Endothelial cell of umbilical vein (primary cell): ENCODE measurements at regions not wholly inside any gene's neighbourhood (a gene's known extent, or its start where the extent isn't known, plus 50 kb on each side); places are given as distances from the start of the nearest gene placed in this dataset.

ENCODE experiments used
- BruUV-seq: library from RNA; stranded (reverse); fragments of 400-500 nt; replicated peaks from 2 replicates; lab custom pipeline; 2021; lab: Mats Ljungman, UMichigan
- CTCF ChIA-PET: fragments of 300-600, 350-600 bp; sonication (Branson Sonifier 250); formaldehyde crosslinking; loops from one replicate; lab custom pipeline; 2021; ENCODE audit warnings: antibody characterized with exemption, inconsistent platforms; lab: Charles Lee
- POLR2A ChIA-PET: fragments of 300-600, 350-600 bp; sonication (Branson Sonifier 250); formaldehyde crosslinking; loops from one replicate; lab custom pipeline; 2021; ENCODE audit warnings: antibody characterized with exemption, inconsistent platforms; lab: Charles Lee
- DNase-seq: peaks from one replicate; pipeline ENCODE4 v3.0.0-alpha.2; 2011; ENCODE audit warnings: low read depth, low spot score
- FAIRE-seq: peaks from 2 replicates; lab custom pipeline; 2011; peaks lifted over from hg19 to GRCh38; lab: Jason Lieb, UNC
- H2AFZ ChIP-seq: 2 replicates; pipeline ENCODE4 v1.6.0; 2012; ENCODE audit warnings: low read depth, low read length, control low read depth, inconsistent platforms
- H3K27ac ChIP-seq: 2 replicates; pipeline ENCODE4 v1.5.1; 2011; ENCODE audit warnings: low read depth, mild to moderate bottlenecking, control low read depth, low read length, moderate library complexity; ENCODE audit not compliant: insufficient read depth
- H3K27me3 ChIP-seq, 2 experiments: 2 replicates each; pipeline versions ENCODE4 v1.6.0 to v1.6.1; 2011; ENCODE audit warnings: low read length in 2 of 2, mixed read lengths in 1 of 2; ENCODE audit not compliant: control insufficient read depth in 2 of 2, insufficient read depth in 2 of 2
- H3K36me3 ChIP-seq, 2 experiments: 2 replicates in 1 of 2; 3 replicates in 1 of 2; pipeline ENCODE4 v1.5.1; 2011; ENCODE audit warnings: low read length in 2 of 2, mild to moderate bottlenecking in 1 of 2, moderate library complexity in 1 of 2; ENCODE audit not compliant: control insufficient read depth in 2 of 2, insufficient read depth in 2 of 2; ENCODE audit errors: extremely low read depth in 1 of 2
- H3K4me1 ChIP-seq: 3 replicates; pipeline ENCODE4 v1.5.1; 2011; ENCODE audit warnings: mild to moderate bottlenecking, low read length; ENCODE audit not compliant: control insufficient read depth, insufficient read depth; ENCODE audit errors: extremely low read depth
- H3K4me2 ChIP-seq: 2 replicates; pipeline ENCODE4 v1.6.1; 2011; ENCODE audit warnings: low read length, control low read depth, mixed read lengths; ENCODE audit not compliant: insufficient read depth
- H3K4me3 ChIP-seq, 3 experiments: fragments of 200-600 bp in 1 of 3; sonication (generic), shearing (Covaris generic) in 1 of 3; replicated peaks in 1 of 3; 2 replicates each; pipeline ENCODE4 v1.5.1; 2011 to 2016; ENCODE audit warnings: control low read depth in 3 of 3, low read length in 3 of 3, mild to moderate bottlenecking in 2 of 3, inconsistent platforms in 1 of 3, low read depth in 1 of 3, moderate library complexity in 1 of 3; ENCODE audit not compliant: insufficient read depth in 1 of 3
- H3K79me2 ChIP-seq: 2 replicates; pipeline ENCODE4 v1.6.0; 2012; ENCODE audit warnings: low read length, inconsistent platforms; ENCODE audit not compliant: control insufficient read depth, insufficient read depth
- H3K9ac ChIP-seq: replicated peaks from 2 replicates; pipeline ENCODE3; 2011; ENCODE audit warnings: low read length, control low read depth; ENCODE audit not compliant: insufficient read depth; ENCODE audit errors: extremely low read depth
- H3K9me1 ChIP-seq: replicated peaks from 3 replicates; pipeline ENCODE4 v1.6.0; 2011; ENCODE audit warnings: mild to moderate bottlenecking, low read length; ENCODE audit not compliant: control insufficient read depth, insufficient read depth; ENCODE audit errors: extremely low read depth
- H3K9me3 ChIP-seq: replicated peaks from 2 replicates; pipeline ENCODE4 v1.5.1; 2012; ENCODE audit warnings: low read length, inconsistent platforms; ENCODE audit not compliant: control insufficient read depth, insufficient read depth
- H4K20me1 ChIP-seq: replicated peaks from 2 replicates; pipeline ENCODE3; 2011; ENCODE audit warnings: mild to moderate bottlenecking, low read length; ENCODE audit not compliant: control insufficient read depth, insufficient read depth; ENCODE audit errors: extremely low read depth
- EZH2 ChIP-seq: IDR thresholded peaks from 2 replicates; pipeline ENCODE4 v1.6.1; 2012; ENCODE audit warnings: borderline replicate concordance, low read depth, mild to moderate bottlenecking, moderate library complexity, low read length, inconsistent platforms; ENCODE audit not compliant: severe bottlenecking
- FOS ChIP-seq: IDR thresholded peaks from 2 replicates; pipeline ENCODE4 v1.6.1; 2011; ENCODE audit warnings: mild to moderate bottlenecking, low read length, moderate library complexity, borderline replicate concordance; ENCODE audit not compliant: insufficient read depth
- GATA2 ChIP-seq: IDR thresholded peaks from 2 replicates; pipeline ENCODE4 v1.7.0; 2011; ENCODE audit warnings: low read depth, mild to moderate bottlenecking, moderate library complexity, mixed read lengths, low read length; ENCODE audit not compliant: insufficient read length, insufficient read depth
- JUN ChIP-seq: IDR thresholded peaks from 2 replicates; pipeline ENCODE4 v1.6.1; 2011; ENCODE audit warnings: borderline replicate concordance, low read depth; ENCODE audit not compliant: insufficient read length, insufficient read depth
- MYC ChIP-seq: IDR thresholded peaks from one replicate; pipeline ENCODE4 v1.6.1; 2011; ENCODE audit warnings: mild to moderate bottlenecking, low read depth, low read length
- POLR2A ChIP-seq: IDR thresholded peaks from 2 replicates; pipeline ENCODE4 v1.6.1; 2012; ENCODE audit warnings: low read depth, mild to moderate bottlenecking, control low read depth, low read length
- POLR2AphosphoS5 ChIP-seq: IDR thresholded peaks from 2 replicates; pipeline ENCODE4 v1.6.1; 2012; ENCODE audit warnings: low read depth, mild to moderate bottlenecking, control low read depth, low read length, moderate library complexity; ENCODE audit not compliant: insufficient read depth
- dilution Hi-C: fragments of 300-500 bp; cut with MboI; formaldehyde crosslinking; loops from one replicate; pipeline ENCODE4 v1.15.0; 2019; ENCODE audit warnings: low sequenced_read_pairs; ENCODE audit not compliant: extremely low pct_ligation_motif_present
- intact Hi-C: fragments of 100-400 bp; cut with micrococcal nuclease; formaldehyde crosslinking; loops from one replicate; pipeline ENCODE4 v1.10.0; 2022
- TF ChIP-seq, protein P1 (sequence below): IDR thresholded peaks from 2 replicates; pipeline ENCODE4 v1.6.1; 2011; ENCODE audit not compliant: insufficient read depth, insufficient read length
- TF ChIP-seq, protein P2 (sequence below), 2 donors: IDR thresholded peaks; 1 replicate in 1 of 2; 2 replicates in 1 of 2; pipeline ENCODE4 v1.5.1; 2011; ENCODE audit warnings: low read length in 2 of 2, mild to moderate bottlenecking in 2 of 2, moderate library complexity in 2 of 2, control low read depth in 1 of 2, inconsistent platforms in 1 of 2, low read depth in 1 of 2; ENCODE audit not compliant: insufficient read depth in 1 of 2; ENCODE audit errors: extremely low read depth in 1 of 2

DNA sequence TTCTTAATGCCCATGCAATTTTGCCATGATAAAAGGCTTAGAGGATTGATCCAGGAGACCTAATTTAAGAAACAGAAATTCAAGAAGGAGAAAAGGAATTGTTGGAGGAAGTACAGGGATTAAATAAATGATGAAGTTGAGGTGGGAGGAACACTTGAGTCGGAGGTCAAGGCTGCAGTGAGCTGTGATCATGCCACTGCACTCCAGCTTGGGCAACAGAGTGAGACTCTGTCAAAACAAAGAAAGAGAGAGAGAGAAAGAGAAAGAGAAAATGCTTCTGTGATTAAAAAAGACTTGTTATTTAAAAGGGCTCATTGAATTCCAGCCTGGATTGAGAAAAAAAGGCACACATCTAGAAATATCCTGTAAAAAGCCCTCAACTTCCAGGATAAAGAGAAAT is 123.2 kb downstream of the B3GNT2 start:
- Histone ChIP-seq H3K79me2 (no peaks in the 10 kb centered on the region), H3K36me3 (no peaks in the 10 kb centered on the region), H3K9ac (no peak overlapping the region), H3K27ac (no peak overlapping the region), H3K4me3 (no peak overlapping the region), H3K4me2 (no peak overlapping the region), H3K9me3 (no peaks in the 10 kb centered on the region), H3K9me1 (no peaks in the 10 kb centered on the region), H2AFZ (no peak overlapping the region), H3K27me3 (peaks cover 0 to 2% of the 10 kb centered on the region in 2 experiments), H4K20me1 (no peaks in the 10 kb centered on the region), H3K4me1 (no peaks in the 10 kb centered on the region)
- TF ChIP-seq FOS (no peak), POLR2A (no peak), POLR2AphosphoS5 (no peak), JUN (no peak), GATA2 (no peak), EZH2 (no peak), MYC (no peak)
- TF ChIP-seq, protein P1, sequence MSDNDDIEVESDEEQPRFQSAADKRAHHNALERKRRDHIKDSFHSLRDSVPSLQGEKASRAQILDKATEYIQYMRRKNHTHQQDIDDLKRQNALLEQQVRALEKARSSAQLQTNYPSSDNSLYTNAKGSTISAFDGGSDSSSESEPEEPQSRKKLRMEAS: no peak
- TF ChIP-seq, protein P2, sequence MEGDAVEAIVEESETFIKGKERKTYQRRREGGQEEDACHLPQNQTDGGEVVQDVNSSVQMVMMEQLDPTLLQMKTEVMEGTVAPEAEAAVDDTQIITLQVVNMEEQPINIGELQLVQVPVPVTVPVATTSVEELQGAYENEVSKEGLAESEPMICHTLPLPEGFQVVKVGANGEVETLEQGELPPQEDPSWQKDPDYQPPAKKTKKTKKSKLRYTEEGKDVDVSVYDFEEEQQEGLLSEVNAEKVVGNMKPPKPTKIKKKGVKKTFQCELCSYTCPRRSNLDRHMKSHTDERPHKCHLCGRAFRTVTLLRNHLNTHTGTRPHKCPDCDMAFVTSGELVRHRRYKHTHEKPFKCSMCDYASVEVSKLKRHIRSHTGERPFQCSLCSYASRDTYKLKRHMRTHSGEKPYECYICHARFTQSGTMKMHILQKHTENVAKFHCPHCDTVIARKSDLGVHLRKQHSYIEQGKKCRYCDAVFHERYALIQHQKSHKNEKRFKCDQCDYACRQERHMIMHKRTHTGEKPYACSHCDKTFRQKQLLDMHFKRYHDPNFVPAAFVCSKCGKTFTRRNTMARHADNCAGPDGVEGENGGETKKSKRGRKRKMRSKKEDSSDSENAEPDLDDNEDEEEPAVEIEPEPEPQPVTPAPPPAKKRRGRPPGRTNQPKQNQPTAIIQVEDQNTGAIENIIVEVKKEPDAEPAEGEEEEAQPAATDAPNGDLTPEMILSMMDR (IDR thresholded peaks at IDR 0.05; ENCODE audit: extremely low read depth in 1 of 2, insufficient read depth in 1 of 2, low read depth in 1 of 2, low read length in 2 of 2): no peak
- no TSS peak for BruUV-seq
- intact Hi-C loops (no loop called here), dilution Hi-C loops (no loop called here)
- DNase-seq (no peak), FAIRE-seq (peak; percentile 4)
- POLR2A ChIA-PET: no interaction called here
- CTCF ChIA-PET: no interaction called here
